HEK293T (cell line): ENCODE measurements at regions not wholly inside any gene's neighbourhood (a gene's known extent, or its start where the extent isn't known, plus 50 kb on each side); places are given as distances from the start of the nearest gene placed in this dataset.
"Not testable (repeated sequence)": the region's sequence is repeated elsewhere in the genome, so short reads cannot be mapped to it uniquely, and the experiment has no call there.

Experiments
- CTCF ChIA-PET: fragments of 350-600 bp; formaldehyde crosslinking; extraction: SDS; loops from one replicate; lab custom pipeline; 2021; ENCODE audit warnings: antibody characterized with exemption, inconsistent platforms; lab: Yijun Ruan, JAX
- POLR2A ChIA-PET: fragments of 350-600 bp; formaldehyde crosslinking; extraction: SDS; loops from one replicate; lab custom pipeline; 2020; ENCODE audit warnings: antibody characterized with exemption, inconsistent platforms; lab: Yijun Ruan, JAX
- DNase-seq: peaks from one replicate; pipeline ENCODE4 v3.0.0; 2012; ENCODE audit warnings: mixed read lengths; ENCODE audit errors: extremely low spot score
- ARNT ChIP-seq: fragments of 450-650 bp; IDR thresholded peaks from 2 replicates; pipeline ENCODE4 v1.6.1; 2017; ENCODE audit warnings: mild to moderate bottlenecking
- BHLHE40 ChIP-seq: fragments of 450-650 bp; IDR thresholded peaks from 2 replicates; pipeline ENCODE4 v1.6.1; 2016; ENCODE audit warnings: mild to moderate bottlenecking, moderate library complexity, borderline replicate concordance
- CTBP1 ChIP-seq: fragments of 450-650 bp; IDR thresholded peaks from 2 replicates; pipeline ENCODE4 v1.6.1; 2016; ENCODE audit warnings: borderline replicate concordance
- ELF4 ChIP-seq: fragments of 450-650 bp; IDR thresholded peaks from 2 replicates; pipeline ENCODE4 v1.6.1; 2017; ENCODE audit warnings: antibody characterized with exemption
- FOXA1 ChIP-seq: fragments of 450-650 bp; IDR thresholded peaks from 2 replicates; pipeline ENCODE4 v1.6.1; 2016; ENCODE audit warnings: mild to moderate bottlenecking
- FOXK2 ChIP-seq: fragments of 450-650 bp; IDR thresholded peaks from 2 replicates; pipeline ENCODE4 v1.6.1; 2016; ENCODE audit warnings: mild to moderate bottlenecking
- FOXM1 ChIP-seq: fragments of 450-650 bp; IDR thresholded peaks from 2 replicates; pipeline ENCODE4 v1.6.1; 2017; ENCODE audit warnings: mild to moderate bottlenecking, borderline replicate concordance
- HDGF ChIP-seq: fragments of 450-650 bp; IDR thresholded peaks from 2 replicates; pipeline ENCODE4 v1.6.1; 2017; ENCODE audit warnings: antibody characterized with exemption, borderline replicate concordance
- L3MBTL2 ChIP-seq: fragments of 450-650 bp; conservative IDR thresholded peaks from 2 replicates; pipeline ENCODE4 v1.6.1; 2016; ENCODE audit warnings: mild to moderate bottlenecking
- LEF1 ChIP-seq: fragments of 450-650 bp; IDR thresholded peaks from 2 replicates; pipeline ENCODE4 v1.6.1; 2017; ENCODE audit warnings: mild to moderate bottlenecking, borderline replicate concordance
- NFRKB ChIP-seq: fragments of 450-650 bp; IDR thresholded peaks from 2 replicates; pipeline ENCODE4 v1.6.1; 2016; ENCODE audit warnings: mild to moderate bottlenecking, moderate library complexity
- SP1 ChIP-seq: fragments of 450-650 bp; IDR thresholded peaks from 2 replicates; pipeline ENCODE4 v1.6.1; 2017
- SUZ12 ChIP-seq: fragments of 450-650 bp; IDR thresholded peaks from 2 replicates; pipeline ENCODE4 v1.6.1; 2016; ENCODE audit warnings: mild to moderate bottlenecking
- TARDBP ChIP-seq: fragments of 450-650 bp; IDR thresholded peaks from 2 replicates; pipeline ENCODE4 v1.6.1; 2016
- ZNF384 ChIP-seq: fragments of 450-650 bp; IDR thresholded peaks from 2 replicates; pipeline ENCODE4 v1.6.1; 2016
- TF ChIP-seq, protein P1 (sequence below): fragments of 450-650 bp; IDR thresholded peaks from 2 replicates; pipeline ENCODE4 v1.6.1; 2016

DNA sequence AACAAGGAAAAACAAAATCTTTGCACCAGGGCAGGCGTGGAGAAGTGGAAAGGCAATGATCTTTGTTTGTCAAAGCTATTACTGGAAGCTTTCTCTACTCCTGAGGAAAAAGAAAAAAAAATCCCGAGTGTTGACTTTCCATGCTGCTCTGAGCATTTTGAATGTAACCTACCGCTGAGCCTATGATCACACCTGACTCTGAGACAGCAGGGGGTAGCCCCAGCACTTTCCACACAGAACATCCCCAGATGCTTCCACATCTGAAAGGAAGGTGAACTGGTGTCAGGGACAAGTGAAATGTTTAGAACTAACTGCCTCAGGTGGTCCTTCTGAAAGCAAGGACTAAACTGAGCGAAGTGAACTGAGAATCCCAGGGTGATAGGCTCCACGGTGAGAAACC, 1315.1 kb upstream of the DDX18 start:
- CTCF ChIA-PET = no interaction called here
- POLR2A ChIA-PET = no interaction called here
- DNase-seq = no peak
- TF ChIP-seq SUZ12 (no peak), ELF4 (no peak), ARNT (no peak), ZNF384 (no peak), NFRKB (no peak)

DNA sequence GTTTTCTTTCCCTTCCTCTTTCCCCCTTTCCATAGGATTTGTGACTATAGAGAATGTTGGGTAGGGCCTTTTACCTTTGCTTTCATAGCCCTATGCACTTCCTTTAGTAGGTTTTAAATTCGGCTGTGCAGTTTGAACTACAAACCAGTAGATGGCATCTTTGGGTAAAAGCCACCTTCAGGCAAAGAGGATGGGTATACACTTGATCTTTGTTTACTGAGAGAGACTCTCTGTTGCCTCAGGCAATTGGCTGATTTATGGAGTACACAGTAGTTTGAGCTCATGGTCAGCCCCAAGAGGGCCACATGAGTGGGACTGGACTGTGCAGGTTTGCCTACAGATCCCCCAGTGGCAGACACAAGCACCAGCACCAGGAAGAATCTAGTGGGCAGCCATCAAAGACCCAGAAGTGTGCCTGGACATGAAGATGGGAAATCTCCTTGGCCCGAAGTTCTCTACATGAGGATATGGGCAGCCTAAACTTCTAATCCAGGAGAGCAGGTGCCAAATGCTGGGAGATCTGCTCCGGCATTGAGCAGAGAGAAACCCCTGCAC, 1304.3 kb upstream of the DDX18 start:
- POLR2A ChIA-PET = no interaction called here
- TF ChIP-seq HDGF (no peak), FOXK2 (no peak), ELF4 (no peak), FOXM1 (no peak), SUZ12 (no peak), BHLHE40 (no peak), LEF1 (no peak), CTBP1 (no peak), NFRKB (no peak), TARDBP (no peak), L3MBTL2 (no peak), ZNF384 (no peak), ARNT (no peak), SP1 (no peak)
- TF ChIP-seq, protein P1, sequence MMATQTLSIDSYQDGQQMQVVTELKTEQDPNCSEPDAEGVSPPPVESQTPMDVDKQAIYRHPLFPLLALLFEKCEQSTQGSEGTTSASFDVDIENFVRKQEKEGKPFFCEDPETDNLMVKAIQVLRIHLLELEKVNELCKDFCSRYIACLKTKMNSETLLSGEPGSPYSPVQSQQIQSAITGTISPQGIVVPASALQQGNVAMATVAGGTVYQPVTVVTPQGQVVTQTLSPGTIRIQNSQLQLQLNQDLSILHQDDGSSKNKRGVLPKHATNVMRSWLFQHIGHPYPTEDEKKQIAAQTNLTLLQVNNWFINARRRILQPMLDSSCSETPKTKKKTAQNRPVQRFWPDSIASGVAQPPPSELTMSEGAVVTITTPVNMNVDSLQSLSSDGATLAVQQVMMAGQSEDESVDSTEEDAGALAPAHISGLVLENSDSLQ = no peak
- DNase-seq = no peak
- CTCF ChIA-PET = no interaction called here

DNA sequence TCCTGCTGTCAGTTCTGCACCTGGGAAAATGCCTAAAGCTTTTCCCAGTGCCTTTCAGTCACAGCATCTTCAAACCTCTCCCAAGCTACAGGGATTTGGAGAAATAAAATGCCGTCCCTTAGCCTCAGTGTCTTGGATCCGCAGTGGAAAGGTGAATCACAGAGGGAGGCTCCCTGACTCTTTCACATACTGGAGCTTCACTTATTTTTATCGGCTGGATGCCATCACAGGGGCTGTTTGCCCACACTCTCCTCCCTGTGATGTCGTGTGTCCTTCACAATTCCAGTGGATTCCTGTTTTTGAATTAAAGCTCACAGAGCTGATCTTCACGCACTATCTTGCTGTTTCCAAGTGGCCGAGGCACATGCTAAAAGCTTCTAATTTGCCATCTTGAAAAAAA, 1303.1 kb upstream of the DDX18 start:
- ChIA-PET POLR2A (no interaction called here), CTCF (no interaction called here)
- DNase-seq = no peak
- TF ChIP-seq, protein P1 = no peak
- TF ChIP-seq LEF1 (no peak), ARNT (no peak), FOXK2 (no peak), FOXM1 (no peak), L3MBTL2 (no peak), CTBP1 (no peak), ZNF384 (no peak), SP1 (no peak), NFRKB (no peak), BHLHE40 (no peak), TARDBP (no peak), HDGF (no peak), SUZ12 (no peak), ELF4 (no peak), FOXA1 (no peak)

DNA sequence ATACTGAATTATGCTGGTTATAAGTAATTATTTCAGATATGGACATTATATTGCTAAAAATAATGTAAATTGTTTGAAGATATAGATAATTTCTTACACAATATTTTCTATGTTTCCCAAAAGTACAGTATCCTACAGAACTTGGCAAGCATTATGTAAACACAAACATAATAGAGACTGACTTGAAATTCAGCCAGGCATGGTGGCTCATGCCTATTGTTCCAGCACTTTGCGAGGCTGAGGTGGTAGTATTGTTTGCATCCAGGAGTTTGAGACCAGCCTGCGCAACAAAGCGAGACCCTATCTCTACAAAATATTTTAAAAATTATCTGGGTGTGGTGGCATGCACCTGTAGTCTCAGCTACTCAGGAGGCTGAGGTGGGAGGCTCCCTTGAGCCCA, 1300.5 kb upstream of the DDX18 start:
- POLR2A ChIA-PET = no interaction called here
- TF ChIP-seq FOXA1 = no peak
- TF ChIP-seq, protein P1 = no peak
- TF ChIP-seq FOXK2 = no peak
- no peak for TF ChIP-seq ZNF384
- no peak for TF ChIP-seq SUZ12
- no peak for TF ChIP-seq ARNT
- no peak for TF ChIP-seq BHLHE40
- TF ChIP-seq ELF4 = no peak
- no peak for TF ChIP-seq HDGF
- no peak for TF ChIP-seq L3MBTL2
- TF ChIP-seq SP1 = no peak
- TF ChIP-seq NFRKB = no peak
- no peak for TF ChIP-seq LEF1
- TF ChIP-seq TARDBP = no peak
- no peak for TF ChIP-seq FOXM1
- no peak for TF ChIP-seq CTBP1
- CTCF ChIA-PET = no interaction called here
- no peak for DNase-seq

DNA sequence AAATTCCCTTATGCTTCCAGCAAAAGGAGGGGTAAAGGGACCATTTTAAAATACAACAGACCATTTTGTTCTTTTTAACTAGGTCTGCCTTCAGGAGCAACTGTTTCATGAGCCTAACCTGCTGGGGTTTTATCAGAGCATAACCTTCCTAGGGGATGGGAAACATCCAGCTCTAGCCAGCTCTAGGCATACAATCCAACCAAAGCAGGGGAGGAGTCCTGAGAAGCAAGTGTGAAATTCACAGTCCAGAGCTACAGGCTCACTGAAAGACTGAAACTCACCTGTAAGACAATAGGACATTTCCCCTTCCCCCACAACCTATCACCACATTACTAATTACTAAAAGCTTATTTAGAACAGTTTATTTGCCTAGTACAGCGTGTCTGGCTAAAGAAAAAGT, 1296.6 kb upstream of the DDX18 start:
- ChIA-PET CTCF (no interaction called here), POLR2A (no interaction called here)
- TF ChIP-seq LEF1 = no peak
- no peak for DNase-seq

DNA sequence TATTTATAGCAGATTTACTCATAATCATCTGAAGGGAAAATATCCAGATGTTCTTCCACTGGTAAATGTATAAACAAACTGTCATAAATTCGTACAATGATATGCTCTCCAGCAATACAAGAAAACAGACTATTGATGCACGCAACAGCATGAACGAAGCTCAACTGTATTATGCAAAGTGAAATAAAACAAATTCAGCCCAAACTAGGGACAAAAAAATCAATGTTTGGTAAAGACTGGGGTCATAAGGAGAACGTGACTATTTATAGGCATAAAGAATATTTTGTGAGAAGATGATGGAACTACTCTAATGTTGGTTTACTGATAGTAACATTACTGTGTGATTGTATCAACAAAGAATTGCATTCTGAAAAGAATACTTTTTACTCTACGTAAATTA, 1276.7 kb upstream of the DDX18 start:
- POLR2A ChIA-PET = no interaction called here
- CTCF ChIA-PET = no interaction called here
- no peak for TF ChIP-seq L3MBTL2
- no peak for DNase-seq

DNA sequence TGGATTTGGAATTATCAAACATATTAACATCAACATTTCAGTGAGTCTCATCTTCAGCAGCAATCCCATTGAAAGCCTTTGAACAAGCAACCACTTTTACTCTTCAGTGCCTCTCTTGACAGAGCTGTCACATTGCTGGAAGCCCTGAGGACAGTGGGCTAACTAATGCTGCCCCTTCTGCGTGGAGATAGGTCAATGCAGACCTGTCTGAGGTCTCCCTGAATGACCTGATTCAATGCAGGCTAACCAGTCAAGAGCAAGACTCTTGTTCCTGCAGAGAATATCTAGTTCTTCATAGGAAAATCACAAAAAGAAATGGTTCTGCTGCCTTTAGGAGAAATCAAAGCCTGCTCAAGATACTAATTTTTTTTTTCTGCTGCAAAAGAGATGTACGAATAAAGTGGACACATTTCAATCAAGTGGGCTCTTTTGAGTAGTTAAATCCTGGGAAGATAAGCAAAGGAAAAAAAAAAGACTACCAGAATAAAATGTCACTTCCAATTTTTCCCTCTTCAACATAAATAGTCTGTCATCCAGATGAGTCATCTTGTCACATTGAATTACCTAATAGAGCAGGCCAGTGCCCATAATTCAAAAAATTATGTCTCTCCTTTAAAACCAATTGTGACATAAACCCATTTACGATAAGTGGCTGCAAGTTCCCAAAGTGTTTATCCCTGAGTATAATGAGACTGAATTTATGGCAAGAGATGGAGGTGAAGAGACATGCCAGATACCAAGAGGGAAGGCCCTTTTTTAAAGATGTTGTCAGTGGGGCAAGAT, 1269.0 kb upstream of the DDX18 start:
- DNase-seq = no peak
- TF ChIP-seq BHLHE40 (no peak), ARNT (no peak), CTBP1 (no peak), FOXM1 (no peak), ZNF384 (no peak), ELF4 (no peak), L3MBTL2 (no peak), SP1 (no peak), FOXK2 (no peak), TARDBP (no peak), FOXA1 (no peak)
- TF ChIP-seq, protein P1 = no peak
- CTCF ChIA-PET = no interaction called here
- POLR2A ChIA-PET = no interaction called here

DNA sequence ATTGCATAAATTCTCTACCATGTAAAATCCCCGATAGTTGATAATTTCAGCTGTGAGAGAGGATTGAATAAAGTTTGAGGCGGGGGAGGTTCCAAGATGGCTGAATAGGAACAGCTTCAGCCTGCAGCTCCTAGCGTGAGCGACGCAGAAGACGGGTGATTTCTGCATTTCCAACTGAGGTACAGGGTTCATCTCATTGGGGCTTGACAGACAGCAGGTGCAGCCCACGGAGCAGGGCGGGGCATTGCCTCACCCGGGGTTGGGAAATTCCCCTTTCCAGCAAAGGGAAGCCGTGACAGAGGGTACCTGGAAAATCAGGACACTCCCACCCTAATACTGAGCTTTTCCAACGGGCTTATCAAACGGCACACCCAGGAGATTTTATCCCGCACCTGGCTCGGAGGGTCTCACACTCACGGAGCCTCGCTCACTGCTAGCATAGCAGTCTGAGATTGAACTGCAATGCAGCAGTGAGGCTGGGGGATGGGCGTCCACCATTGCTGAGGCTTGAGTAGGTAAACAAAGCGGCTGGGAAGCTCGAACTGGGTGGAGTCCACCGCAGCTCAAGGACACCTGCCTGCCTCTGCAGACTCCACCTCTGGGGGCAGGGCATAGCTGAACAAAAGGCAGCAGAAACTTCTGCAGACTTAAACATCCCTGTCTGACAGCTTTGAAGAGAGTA, 1261.6 kb upstream of the DDX18 start:
- CTCF ChIA-PET, POLR2A ChIA-PET, DNase-seq: not testable (repeated sequence)
